ENCODE measurements at regions not wholly inside any gene's neighbourhood (a gene's known extent, or its start where the extent isn't known, plus 50 kb on each side); places are given as distances from the start of the nearest gene placed in this dataset.

DNA sequence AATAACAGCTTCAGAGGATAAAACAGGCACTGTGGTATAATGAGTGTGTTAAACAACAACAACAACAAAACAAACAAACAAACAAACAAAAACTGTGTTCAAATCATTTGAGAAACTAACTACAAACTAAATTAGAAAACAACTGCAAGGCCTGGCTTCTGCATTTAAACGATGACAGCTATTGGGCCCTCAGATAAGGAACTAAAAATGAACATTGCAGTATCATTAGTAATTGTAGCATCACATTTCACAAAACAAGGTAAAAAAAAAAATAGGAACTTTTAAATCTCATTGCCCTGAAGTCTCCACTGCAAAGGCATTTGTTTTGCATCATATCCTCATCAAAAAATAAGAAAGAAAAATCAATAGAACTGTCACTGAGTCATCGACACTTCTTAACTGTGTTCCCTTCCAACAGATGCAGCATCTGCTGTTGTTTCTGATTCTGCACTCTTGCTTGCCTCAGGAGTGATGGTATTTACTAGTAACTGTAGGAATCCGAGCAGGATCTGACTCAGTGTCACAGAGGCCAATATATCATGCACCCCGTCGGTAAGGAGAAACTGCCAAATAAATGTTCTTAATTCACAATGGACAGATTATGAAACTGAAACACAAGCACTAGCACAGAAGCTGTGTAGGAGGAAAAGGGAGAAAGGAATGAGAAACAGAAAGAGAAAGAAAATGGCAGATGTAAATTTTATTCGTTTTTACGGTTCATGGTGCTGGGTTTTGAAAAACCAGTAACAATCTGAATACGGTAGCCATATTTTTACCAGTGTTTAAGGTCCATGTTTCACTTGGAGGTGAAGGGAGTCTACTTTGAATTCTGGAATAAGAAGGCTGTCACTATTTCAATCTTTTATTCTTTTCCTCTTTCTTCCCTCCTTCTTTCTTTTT, 365.7 kb upstream of the EPHA7 start:
- WGBS, 2 donors (ENCODE audit: low coverage in 1 of 2) = 28 to 34% methylated on average over 8 of the region's 8 CpGs
- Histone ChIP-seq H3K9me3 (no peaks in the 10 kb centered on the region), H3K27ac (peak overlapping the region; percentile 23 to 55 (median 37)), H3K36me3 (no peaks in the 10 kb centered on the region), H3K27me3 (no peaks in the 10 kb centered on the region), H3K4me3 (peak overlapping the region; percentile 22 to 29), H3K4me1 (peaks cover 0 to 33% (median 2%) of the 10 kb centered on the region in 3 donors)
- peak; percentile 80 for ATAC-seq
- TF ChIP-seq, protein P1, sequence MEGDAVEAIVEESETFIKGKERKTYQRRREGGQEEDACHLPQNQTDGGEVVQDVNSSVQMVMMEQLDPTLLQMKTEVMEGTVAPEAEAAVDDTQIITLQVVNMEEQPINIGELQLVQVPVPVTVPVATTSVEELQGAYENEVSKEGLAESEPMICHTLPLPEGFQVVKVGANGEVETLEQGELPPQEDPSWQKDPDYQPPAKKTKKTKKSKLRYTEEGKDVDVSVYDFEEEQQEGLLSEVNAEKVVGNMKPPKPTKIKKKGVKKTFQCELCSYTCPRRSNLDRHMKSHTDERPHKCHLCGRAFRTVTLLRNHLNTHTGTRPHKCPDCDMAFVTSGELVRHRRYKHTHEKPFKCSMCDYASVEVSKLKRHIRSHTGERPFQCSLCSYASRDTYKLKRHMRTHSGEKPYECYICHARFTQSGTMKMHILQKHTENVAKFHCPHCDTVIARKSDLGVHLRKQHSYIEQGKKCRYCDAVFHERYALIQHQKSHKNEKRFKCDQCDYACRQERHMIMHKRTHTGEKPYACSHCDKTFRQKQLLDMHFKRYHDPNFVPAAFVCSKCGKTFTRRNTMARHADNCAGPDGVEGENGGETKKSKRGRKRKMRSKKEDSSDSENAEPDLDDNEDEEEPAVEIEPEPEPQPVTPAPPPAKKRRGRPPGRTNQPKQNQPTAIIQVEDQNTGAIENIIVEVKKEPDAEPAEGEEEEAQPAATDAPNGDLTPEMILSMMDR (IDR thresholded peaks at IDR 0.05) = no peak

DNA sequence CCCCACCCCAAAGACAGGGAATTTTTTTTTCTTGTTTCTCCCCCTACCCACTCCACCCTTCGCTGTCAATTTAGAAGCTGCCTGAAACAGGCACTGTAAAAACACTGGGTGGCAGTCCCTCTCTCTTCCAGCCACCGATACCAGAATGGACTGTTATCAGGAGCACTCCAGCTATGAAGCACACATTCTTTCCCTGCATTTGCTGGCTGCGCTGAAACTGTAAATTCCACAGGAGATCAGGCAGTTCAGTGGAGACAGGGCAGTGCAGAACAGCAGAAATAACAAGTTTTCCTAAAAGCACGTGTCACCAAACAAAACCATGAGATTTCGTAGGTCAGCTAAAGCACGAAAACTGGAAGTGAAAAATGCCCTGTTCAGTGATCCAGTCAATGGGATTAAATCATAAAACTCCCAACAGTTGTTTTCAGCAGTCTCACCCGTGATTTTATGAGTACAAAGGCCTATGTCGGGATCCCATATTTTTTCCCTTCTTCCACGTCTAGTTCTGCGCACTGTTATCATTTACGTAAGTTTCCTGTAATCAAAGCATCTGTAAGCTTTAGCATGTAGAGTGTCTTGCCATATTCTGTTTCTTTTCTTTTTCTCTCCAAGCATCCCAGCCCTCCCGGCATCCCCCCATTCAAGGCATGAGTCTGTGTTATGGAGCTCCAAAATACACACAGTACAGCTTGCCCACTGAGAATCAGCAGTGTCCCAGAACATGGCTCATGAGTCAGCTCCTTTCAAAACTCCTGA, 359.9 kb upstream of the EPHA7 start:
- TF ChIP-seq, protein P1 (IDR thresholded peaks at IDR 0.05) = no peak
- TF ChIP-seq POLR2A (IDR thresholded peaks at IDR 0.05) (no peak), EP300 (IDR thresholded peaks at IDR 0.05) (no peak), POLR2AphosphoS5 (IDR thresholded peaks at IDR 0.05) (no peak)
- H3K9me3 ChIP-seq = no peaks in the 10 kb centered on the region
- H3K27ac ChIP-seq = no peak overlapping the region
- no peaks in the 10 kb centered on the region for H3K27me3 ChIP-seq
- WGBS, 2 donors (ENCODE audit: low coverage in 1 of 2) = 40 to 46% methylated on average over 9 to 11 of the region's 12 CpGs
- H3K4me1 ChIP-seq = peaks cover 0 to 12% (median 0%) of the 10 kb centered on the region in 3 donors
- no peak overlapping the region for H3K4me3 ChIP-seq
- no peaks in the 10 kb centered on the region for H3K36me3 ChIP-seq
- no peak for ATAC-seq

DNA sequence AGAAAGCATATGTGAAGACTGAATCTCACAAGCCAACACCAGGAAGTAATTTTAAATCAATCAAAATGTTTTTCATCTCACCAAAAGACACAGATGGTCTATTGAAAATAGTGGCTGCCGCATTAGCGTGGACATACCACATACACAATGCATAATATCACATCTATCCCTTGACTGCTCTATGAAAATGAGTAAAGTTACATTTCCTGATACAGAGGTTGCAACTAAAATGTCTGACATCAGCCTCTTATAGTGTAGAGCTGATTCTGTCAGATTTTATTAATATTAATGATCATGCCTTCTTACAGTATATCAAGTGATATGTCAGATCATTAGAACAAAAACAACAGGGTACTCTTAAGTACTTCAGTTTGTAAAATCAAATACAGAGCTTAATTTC, 339.8 kb upstream of the EPHA7 start:
- Histone ChIP-seq H3K9me3 (no peaks in the 10 kb centered on the region), H3K4me1 (no peaks in the 10 kb centered on the region), H3K4me3 (no peak overlapping the region), H3K27me3 (no peaks in the 10 kb centered on the region), H3K27ac (no peak overlapping the region), H3K36me3 (no peaks in the 10 kb centered on the region)
- TF ChIP-seq EP300 (IDR thresholded peaks at IDR 0.05) (no peak), POLR2AphosphoS5 (IDR thresholded peaks at IDR 0.05) (no peak), POLR2A (IDR thresholded peaks at IDR 0.05) (no peak)
- TF ChIP-seq, protein P1 (IDR thresholded peaks at IDR 0.05) = no peak
- ATAC-seq = no peak
- 89 to 96% methylated on average over 2 of the region's 2 CpGs for WGBS, 2 donors (ENCODE audit: low coverage in 1 of 2)

DNA sequence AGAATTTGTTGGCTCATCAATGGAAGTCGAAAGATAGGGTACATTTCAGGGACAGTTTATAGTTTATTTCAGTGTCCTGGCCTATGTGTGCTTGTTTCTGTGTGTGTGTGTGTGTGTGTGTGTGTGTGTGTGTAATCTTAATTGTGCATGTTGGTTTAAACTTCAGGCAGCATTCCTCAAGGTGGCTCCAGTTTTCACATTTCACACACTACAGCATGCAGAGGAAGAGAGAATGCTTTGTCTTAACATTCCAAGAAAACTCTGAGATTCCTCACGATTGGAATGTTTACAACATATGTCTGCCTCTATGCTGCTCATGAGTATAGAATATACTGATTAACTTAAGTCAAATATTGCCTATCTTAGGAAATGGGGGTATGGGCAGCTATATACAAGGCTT, 332.6 kb upstream of the EPHA7 start:
- Histone ChIP-seq H3K9me3 (no peaks in the 10 kb centered on the region), H3K27me3 (no peaks in the 10 kb centered on the region), H3K4me3 (no peak overlapping the region), H3K36me3 (no peaks in the 10 kb centered on the region), H3K27ac (no peak overlapping the region), H3K4me1 (no peaks in the 10 kb centered on the region)
- TF ChIP-seq EP300 (IDR thresholded peaks at IDR 0.05) (no peak), POLR2A (IDR thresholded peaks at IDR 0.05) (no peak)
- ATAC-seq = no peak
- 27 to 42% methylated on average over 2 of the region's 2 CpGs for WGBS, 2 donors (ENCODE audit: low coverage in 1 of 2)

DNA sequence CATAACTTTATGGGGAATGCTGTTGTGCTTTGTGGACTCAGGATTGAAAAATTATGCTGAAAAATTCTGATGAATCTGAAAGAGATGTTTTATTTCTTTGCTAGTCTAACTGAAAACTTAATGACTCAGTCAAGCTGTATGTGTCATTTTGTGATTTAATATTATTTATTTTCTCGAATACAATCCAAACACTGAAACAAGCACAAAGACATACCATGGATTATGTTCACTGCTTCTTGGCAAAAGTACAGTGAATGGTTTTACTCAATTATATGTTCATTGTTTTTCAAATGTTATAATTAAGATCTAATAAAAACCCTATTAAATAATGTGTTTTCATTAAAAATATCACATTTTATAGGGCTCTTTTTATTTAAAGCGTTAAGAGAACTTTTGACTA, 330.6 kb upstream of the EPHA7 start:
- H3K4me3 ChIP-seq = no peak overlapping the region
- H3K27ac ChIP-seq = no peak overlapping the region
- WGBS, 2 donors (ENCODE audit: low coverage in 1 of 2) = 20 to 56% methylated on average over 2 of the region's 2 CpGs
- no peak for TF ChIP-seq EP300 (IDR thresholded peaks at IDR 0.05)
- TF ChIP-seq, protein P1 (IDR thresholded peaks at IDR 0.05) = no peak
- no peak for TF ChIP-seq POLR2AphosphoS5 (IDR thresholded peaks at IDR 0.05)
- no peak for TF ChIP-seq POLR2A (IDR thresholded peaks at IDR 0.05)
- H3K36me3 ChIP-seq = no peaks in the 10 kb centered on the region
- H3K9me3 ChIP-seq = no peaks in the 10 kb centered on the region
- H3K4me1 ChIP-seq = no peaks in the 10 kb centered on the region
- no peak for ATAC-seq
- no peaks in the 10 kb centered on the region for H3K27me3 ChIP-seq
